Left lung (tissue), 4 donors: ENCODE measurements at regions not wholly inside any gene's neighbourhood (a gene's known extent, or its start where the extent isn't known, plus 50 kb on each side); places are given as distances from the start of the nearest gene placed in this dataset.

ENCODE experiments used
- ATAC-seq: fragments of 200-7000 bp; cut with Tn5 transposase; one replicate; pipeline ENCODE4 v1.9.1; 2020; ENCODE audit warnings: moderate library complexity
- DNase-seq, 4 donors: peaks; one replicate each; pipeline ENCODE4 v3.0.0-alpha.2; 2013 to 2020
- H3K27ac ChIP-seq, 2 donors: fragments of 200-600 bp; sonication (generic) in 1 of 2; one replicate each; pipeline versions ENCODE4 v1.5.0 to v1.8.0; 2020 to 2021
- H3K27me3 ChIP-seq, 2 donors: fragments of 200-600 bp; sonication (generic) in 1 of 2; one replicate each; pipeline versions ENCODE4 v1.5.0 to v1.8.0; 2020 to 2021
- H3K36me3 ChIP-seq, 2 donors: fragments of 200-600 bp; sonication (generic) in 1 of 2; one replicate each; pipeline versions ENCODE4 v1.5.0 to v1.8.0; 2020 to 2021
- H3K4me1 ChIP-seq, 2 donors: fragments of 200-600 bp; one replicate each; pipeline ENCODE4 v1.8.0; 2021
- H3K4me3 ChIP-seq, 2 donors: fragments of 200-600 bp; sonication (generic) in 1 of 2; one replicate each; pipeline versions ENCODE4 v1.5.0 to v1.8.0; 2020 to 2021; ENCODE audit warnings: mild to moderate bottlenecking in 1 of 2
- H3K9me3 ChIP-seq, 2 donors: fragments of 200-600 bp; sonication (generic) in 1 of 2; one replicate each; pipeline versions ENCODE4 v1.5.0 to v1.8.0; 2020 to 2021
- intact Hi-C, 2 donors: fragments of 100-400 bp; cut with DNase I; formaldehyde crosslinking; loops; one replicate each; pipeline versions ENCODE4 v1.11.2 to v1.14.2; 2022
- TF ChIP-seq, protein P1 (sequence below), 2 donors: fragments of 200-600 bp; sonication (generic) in 1 of 2; IDR thresholded peaks; one replicate each; pipeline versions ENCODE4 v1.5.0 to v1.8.0; 2021; ENCODE audit warnings: antibody characterized with exemption in 2 of 2
- donor health status: DM: no; HTN: yes; CAD: no.
- donor health status: DM: no; HTN: no; CAD: no.

GRCh38 chr17:37841232-37841631, 83.0 kb upstream of the TBC1D3K start:
- no peaks in the 10 kb centered on the region for H3K9me3 ChIP-seq
- H3K27ac ChIP-seq: no peak overlapping the region
- TF ChIP-seq, protein P1, sequence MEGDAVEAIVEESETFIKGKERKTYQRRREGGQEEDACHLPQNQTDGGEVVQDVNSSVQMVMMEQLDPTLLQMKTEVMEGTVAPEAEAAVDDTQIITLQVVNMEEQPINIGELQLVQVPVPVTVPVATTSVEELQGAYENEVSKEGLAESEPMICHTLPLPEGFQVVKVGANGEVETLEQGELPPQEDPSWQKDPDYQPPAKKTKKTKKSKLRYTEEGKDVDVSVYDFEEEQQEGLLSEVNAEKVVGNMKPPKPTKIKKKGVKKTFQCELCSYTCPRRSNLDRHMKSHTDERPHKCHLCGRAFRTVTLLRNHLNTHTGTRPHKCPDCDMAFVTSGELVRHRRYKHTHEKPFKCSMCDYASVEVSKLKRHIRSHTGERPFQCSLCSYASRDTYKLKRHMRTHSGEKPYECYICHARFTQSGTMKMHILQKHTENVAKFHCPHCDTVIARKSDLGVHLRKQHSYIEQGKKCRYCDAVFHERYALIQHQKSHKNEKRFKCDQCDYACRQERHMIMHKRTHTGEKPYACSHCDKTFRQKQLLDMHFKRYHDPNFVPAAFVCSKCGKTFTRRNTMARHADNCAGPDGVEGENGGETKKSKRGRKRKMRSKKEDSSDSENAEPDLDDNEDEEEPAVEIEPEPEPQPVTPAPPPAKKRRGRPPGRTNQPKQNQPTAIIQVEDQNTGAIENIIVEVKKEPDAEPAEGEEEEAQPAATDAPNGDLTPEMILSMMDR (IDR thresholded peaks at IDR 0.05): no peak
- ATAC-seq: no peak
- no peak for DNase-seq
- no peaks in the 10 kb centered on the region for H3K36me3 ChIP-seq
- intact Hi-C loops: no loop called here
- peaks cover 0 to 26% of the 10 kb centered on the region in 2 donors for H3K27me3 ChIP-seq
- no peak overlapping the region for H3K4me3 ChIP-seq
- peaks cover 0 to 10% of the 10 kb centered on the region in 2 donors for H3K4me1 ChIP-seq

DNA sequence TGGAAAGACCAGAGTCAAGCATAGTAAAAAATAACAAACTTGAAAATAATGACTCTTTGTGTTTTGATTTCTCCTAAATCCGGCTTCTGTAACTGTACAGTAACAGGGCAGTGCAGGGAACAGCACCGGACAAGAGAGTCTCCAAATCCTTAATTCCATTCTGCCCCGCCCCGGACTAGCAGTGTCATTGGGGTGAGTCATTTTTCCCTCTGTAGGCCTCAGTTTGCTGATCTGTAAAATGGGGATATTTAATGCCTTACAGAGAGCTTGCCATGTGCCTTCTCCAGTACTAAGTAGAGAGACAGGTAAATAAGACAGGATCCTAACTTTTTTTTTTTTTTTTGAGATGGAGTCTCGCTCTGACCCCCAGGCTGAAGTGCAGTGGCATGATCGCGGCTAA, 83.6 kb upstream of the TBC1D3K start:
- TF ChIP-seq, protein P1 (IDR thresholded peaks at IDR 0.05): no peak
- Histone ChIP-seq H3K27ac (no peak overlapping the region), H3K27me3 (peaks cover 0 to 26% of the 10 kb centered on the region in 2 donors), H3K9me3 (no peaks in the 10 kb centered on the region), H3K4me1 (peaks cover 0 to 10% of the 10 kb centered on the region in 2 donors), H3K4me3 (no peak overlapping the region), H3K36me3 (no peaks in the 10 kb centered on the region)
- no peak for DNase-seq
- no peak for ATAC-seq
- intact Hi-C loops: no loop called here

- H3K4me1 ChIP-seq: peaks cover 0 to 6% of the 10 kb centered on the region in 2 donors
- no peaks in the 10 kb centered on the region for H3K9me3 ChIP-seq
- ATAC-seq (no peak), DNase-seq (no peak)
- no peak overlapping the region for H3K27ac ChIP-seq
- intact Hi-C loops: no loop called here
- peaks cover 0 to 15% of the 10 kb centered on the region in 2 donors for H3K27me3 ChIP-seq
- TF ChIP-seq, protein P1 (IDR thresholded peaks at IDR 0.05): no peak
- no peaks in the 10 kb centered on the region for H3K36me3 ChIP-seq
- H3K4me3 ChIP-seq: no peak overlapping the region
These were observed 84.8 kb upstream of the TBC1D3K start for GRCh38 chr17:37839196-37839978.

DNA sequence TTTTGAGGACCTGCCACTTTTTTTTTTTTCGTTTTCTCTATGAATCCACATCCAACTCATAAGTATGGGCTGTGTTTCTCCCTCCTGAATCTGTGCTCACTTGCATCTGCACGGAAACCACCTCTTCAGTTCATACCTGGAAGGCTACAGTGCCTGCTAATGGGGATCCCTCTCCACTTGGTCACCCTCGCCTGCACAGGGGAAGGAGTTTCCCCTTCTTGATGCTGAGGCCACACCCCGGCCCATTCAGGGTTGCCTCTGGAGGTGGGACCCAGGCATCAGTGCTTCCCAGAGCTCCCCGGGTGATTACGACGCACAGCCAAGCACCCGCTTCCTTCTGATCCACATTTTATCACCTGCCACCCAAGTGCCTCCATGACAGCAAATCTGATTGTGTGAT, 85.9 kb upstream of the TBC1D3K start:
- intact Hi-C loops: no loop called here
- DNase-seq (no peak), ATAC-seq (no peak)
- Histone ChIP-seq H3K4me3 (no peak overlapping the region), H3K4me1 (no peaks in the 10 kb centered on the region), H3K36me3 (no peaks in the 10 kb centered on the region), H3K27ac (no peak overlapping the region), H3K27me3 (peaks cover 0 to 7% of the 10 kb centered on the region in 2 donors), H3K9me3 (no peaks in the 10 kb centered on the region)
- TF ChIP-seq, protein P1 (IDR thresholded peaks at IDR 0.05): no peak

GRCh38 chr17:37836593-37836992, 87.6 kb upstream of the TBC1D3K start:
- no peak overlapping the region for H3K27ac ChIP-seq
- no peaks in the 10 kb centered on the region for H3K4me1 ChIP-seq
- intact Hi-C loops: no loop called here
- no peaks in the 10 kb centered on the region for H3K36me3 ChIP-seq
- H3K9me3 ChIP-seq: no peaks in the 10 kb centered on the region
- TF ChIP-seq, protein P1 (IDR thresholded peaks at IDR 0.05): no peak
- DNase-seq (no peak), ATAC-seq (no peak)
- H3K27me3 ChIP-seq: peaks cover 0 to 7% of the 10 kb centered on the region in 2 donors
- H3K4me3 ChIP-seq: no peak overlapping the region
